Endothelial cell of umbilical vein (primary cell): ENCODE measurements at regions not wholly inside any gene's neighbourhood (a gene's known extent, or its start where the extent isn't known, plus 50 kb on each side); places are given as distances from the start of the nearest gene placed in this dataset.

Experiments
- BruUV-seq: library from RNA; stranded (reverse); fragments of 400-500 nt; replicated peaks from 2 replicates; lab custom pipeline; 2021; lab: Mats Ljungman, UMichigan
- CTCF ChIA-PET: fragments of 300-600, 350-600 bp; sonication (Branson Sonifier 250); formaldehyde crosslinking; loops from one replicate; lab custom pipeline; 2021; ENCODE audit warnings: antibody characterized with exemption, inconsistent platforms; lab: Charles Lee
- POLR2A ChIA-PET: fragments of 300-600, 350-600 bp; sonication (Branson Sonifier 250); formaldehyde crosslinking; loops from one replicate; lab custom pipeline; 2021; ENCODE audit warnings: antibody characterized with exemption, inconsistent platforms; lab: Charles Lee
- DNase-seq: peaks from one replicate; pipeline ENCODE4 v3.0.0-alpha.2; 2011; ENCODE audit warnings: low read depth, low spot score
- FAIRE-seq: peaks from 2 replicates; lab custom pipeline; 2011; peaks lifted over from hg19 to GRCh38; lab: Jason Lieb, UNC
- H2AFZ ChIP-seq: 2 replicates; pipeline ENCODE4 v1.6.0; 2012; ENCODE audit warnings: low read depth, low read length, control low read depth, inconsistent platforms
- H3K27ac ChIP-seq: 2 replicates; pipeline ENCODE4 v1.5.1; 2011; ENCODE audit warnings: low read depth, mild to moderate bottlenecking, control low read depth, low read length, moderate library complexity; ENCODE audit not compliant: insufficient read depth
- H3K27me3 ChIP-seq, 2 experiments: 2 replicates each; pipeline versions ENCODE4 v1.6.0 to v1.6.1; 2011; ENCODE audit warnings: low read length in 2 of 2, mixed read lengths in 1 of 2; ENCODE audit not compliant: control insufficient read depth in 2 of 2, insufficient read depth in 2 of 2
- H3K36me3 ChIP-seq, 2 experiments: 2 replicates in 1 of 2; 3 replicates in 1 of 2; pipeline ENCODE4 v1.5.1; 2011; ENCODE audit warnings: low read length in 2 of 2, mild to moderate bottlenecking in 1 of 2, moderate library complexity in 1 of 2; ENCODE audit not compliant: control insufficient read depth in 2 of 2, insufficient read depth in 2 of 2; ENCODE audit errors: extremely low read depth in 1 of 2
- H3K4me1 ChIP-seq: 3 replicates; pipeline ENCODE4 v1.5.1; 2011; ENCODE audit warnings: mild to moderate bottlenecking, low read length; ENCODE audit not compliant: control insufficient read depth, insufficient read depth; ENCODE audit errors: extremely low read depth
- H3K4me2 ChIP-seq: 2 replicates; pipeline ENCODE4 v1.6.1; 2011; ENCODE audit warnings: low read length, control low read depth, mixed read lengths; ENCODE audit not compliant: insufficient read depth
- H3K4me3 ChIP-seq, 3 experiments: fragments of 200-600 bp in 1 of 3; sonication (generic), shearing (Covaris generic) in 1 of 3; replicated peaks in 1 of 3; 2 replicates each; pipeline ENCODE4 v1.5.1; 2011 to 2016; ENCODE audit warnings: control low read depth in 3 of 3, low read length in 3 of 3, mild to moderate bottlenecking in 2 of 3, inconsistent platforms in 1 of 3, low read depth in 1 of 3, moderate library complexity in 1 of 3; ENCODE audit not compliant: insufficient read depth in 1 of 3
- H3K79me2 ChIP-seq: 2 replicates; pipeline ENCODE4 v1.6.0; 2012; ENCODE audit warnings: low read length, inconsistent platforms; ENCODE audit not compliant: control insufficient read depth, insufficient read depth
- H3K9ac ChIP-seq: replicated peaks from 2 replicates; pipeline ENCODE3; 2011; ENCODE audit warnings: low read length, control low read depth; ENCODE audit not compliant: insufficient read depth; ENCODE audit errors: extremely low read depth
- H3K9me1 ChIP-seq: replicated peaks from 3 replicates; pipeline ENCODE4 v1.6.0; 2011; ENCODE audit warnings: mild to moderate bottlenecking, low read length; ENCODE audit not compliant: control insufficient read depth, insufficient read depth; ENCODE audit errors: extremely low read depth
- H3K9me3 ChIP-seq: replicated peaks from 2 replicates; pipeline ENCODE4 v1.5.1; 2012; ENCODE audit warnings: low read length, inconsistent platforms; ENCODE audit not compliant: control insufficient read depth, insufficient read depth
- H4K20me1 ChIP-seq: replicated peaks from 2 replicates; pipeline ENCODE3; 2011; ENCODE audit warnings: mild to moderate bottlenecking, low read length; ENCODE audit not compliant: control insufficient read depth, insufficient read depth; ENCODE audit errors: extremely low read depth
- CTCF ChIP-seq, 2 donors: IDR thresholded peaks; 1 replicate in 1 of 2; 2 replicates in 1 of 2; pipeline ENCODE4 v1.5.1; 2011; ENCODE audit warnings: low read length in 2 of 2, mild to moderate bottlenecking in 2 of 2, moderate library complexity in 2 of 2, control low read depth in 1 of 2, inconsistent platforms in 1 of 2, low read depth in 1 of 2; ENCODE audit not compliant: insufficient read depth in 1 of 2; ENCODE audit errors: extremely low read depth in 1 of 2
- EZH2 ChIP-seq: IDR thresholded peaks from 2 replicates; pipeline ENCODE4 v1.6.1; 2012; ENCODE audit warnings: borderline replicate concordance, low read depth, mild to moderate bottlenecking, moderate library complexity, low read length, inconsistent platforms; ENCODE audit not compliant: severe bottlenecking
- FOS ChIP-seq: IDR thresholded peaks from 2 replicates; pipeline ENCODE4 v1.6.1; 2011; ENCODE audit warnings: mild to moderate bottlenecking, low read length, moderate library complexity, borderline replicate concordance; ENCODE audit not compliant: insufficient read depth
- GATA2 ChIP-seq: IDR thresholded peaks from 2 replicates; pipeline ENCODE4 v1.7.0; 2011; ENCODE audit warnings: low read depth, mild to moderate bottlenecking, moderate library complexity, mixed read lengths, low read length; ENCODE audit not compliant: insufficient read length, insufficient read depth
- JUN ChIP-seq: IDR thresholded peaks from 2 replicates; pipeline ENCODE4 v1.6.1; 2011; ENCODE audit warnings: borderline replicate concordance, low read depth; ENCODE audit not compliant: insufficient read length, insufficient read depth
- MAX ChIP-seq: IDR thresholded peaks from 2 replicates; pipeline ENCODE4 v1.6.1; 2011; ENCODE audit not compliant: insufficient read depth, insufficient read length
- MYC ChIP-seq: IDR thresholded peaks from one replicate; pipeline ENCODE4 v1.6.1; 2011; ENCODE audit warnings: mild to moderate bottlenecking, low read depth, low read length
- POLR2A ChIP-seq: IDR thresholded peaks from 2 replicates; pipeline ENCODE4 v1.6.1; 2012; ENCODE audit warnings: low read depth, mild to moderate bottlenecking, control low read depth, low read length
- POLR2AphosphoS5 ChIP-seq: IDR thresholded peaks from 2 replicates; pipeline ENCODE4 v1.6.1; 2012; ENCODE audit warnings: low read depth, mild to moderate bottlenecking, control low read depth, low read length, moderate library complexity; ENCODE audit not compliant: insufficient read depth
- dilution Hi-C: fragments of 300-500 bp; cut with MboI; formaldehyde crosslinking; loops from one replicate; pipeline ENCODE4 v1.15.0; 2019; ENCODE audit warnings: low sequenced_read_pairs; ENCODE audit not compliant: extremely low pct_ligation_motif_present
- intact Hi-C: fragments of 100-400 bp; cut with micrococcal nuclease; formaldehyde crosslinking; loops from one replicate; pipeline ENCODE4 v1.10.0; 2022

- no peaks in the 10 kb centered on the region for H3K79me2 ChIP-seq
- dilution Hi-C loops, result no loop called here
- H3K9me1 ChIP-seq, result no peaks in the 10 kb centered on the region
- POLR2A ChIA-PET, result no interaction called here
- no peak overlapping the region for H3K4me2 ChIP-seq
- H3K27me3 ChIP-seq, result no peaks in the 10 kb centered on the region
- H3K4me3 ChIP-seq, result no peak overlapping the region
- no TSS peak for BruUV-seq
- no peaks in the 10 kb centered on the region for H3K4me1 ChIP-seq
- H2AFZ ChIP-seq, result no peak overlapping the region
- no peak for DNase-seq
- intact Hi-C loops, result no loop called here
- no peak overlapping the region for H3K9ac ChIP-seq
- no peaks in the 10 kb centered on the region for H4K20me1 ChIP-seq
- H3K27ac ChIP-seq, result no peak overlapping the region
- no peak for FAIRE-seq
- CTCF ChIA-PET, result no interaction called here
- TF ChIP-seq JUN, result no peak
- no peak for TF ChIP-seq MYC
- TF ChIP-seq POLR2AphosphoS5, result no peak
- no peak for TF ChIP-seq CTCF (IDR thresholded peaks at IDR 0.05; ENCODE audit: extremely low read depth in 1 of 2, insufficient read depth in 1 of 2, low read depth in 1 of 2, low read length in 2 of 2)
- no peak for TF ChIP-seq GATA2
- no peak for TF ChIP-seq FOS
- TF ChIP-seq MAX, result no peak
- TF ChIP-seq POLR2A, result no peak
- TF ChIP-seq EZH2, result no peak
- peaks cover 2% of the 10 kb centered on the region for H3K9me3 ChIP-seq
- no peaks in the 10 kb centered on the region for H3K36me3 ChIP-seq
Observed at GRCh38 chr6:168722397-168722796, 281.4 kb downstream of the SMOC2 start.
